ENCODE measurements at regions not wholly inside any gene's neighbourhood (a gene's known extent, or its start where the extent isn't known, plus 50 kb on each side); places are given as distances from the start of the nearest gene placed in this dataset.

DNA sequence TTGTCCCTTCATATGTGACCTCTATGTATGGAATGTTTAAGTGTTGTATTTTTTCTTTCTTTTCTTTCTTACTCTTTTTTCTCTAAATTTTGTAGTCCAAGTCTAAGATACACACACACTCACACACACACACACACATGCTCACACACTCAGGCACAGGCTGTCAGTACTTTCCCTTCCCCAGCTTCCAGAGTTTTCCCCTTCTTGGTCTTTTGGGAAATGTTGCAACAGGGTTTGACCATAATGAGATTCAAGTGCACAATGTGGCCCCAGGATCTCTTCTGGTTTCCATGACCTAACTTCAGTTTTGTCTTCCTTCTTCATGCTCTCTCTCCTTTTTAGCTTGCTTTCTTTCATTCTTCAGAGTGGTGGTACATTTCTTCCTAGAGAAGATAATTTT, 289.8 kb upstream of the FOXF1 start:
- Mint-ChIP-seq H3K27me3 (ENCODE audit: low read depth in 3 of 3) (peaks cover 5 to 17% (median 12%) of the 10 kb centered on the region in 3 donors), H3K9me3 (peaks cover 0 to 1% (median 0%) of the 10 kb centered on the region in 7 donors), H3K27ac (no peak overlapping the region), H3K4me1 (no peaks in the 10 kb centered on the region), H3K36me3 (no peaks in the 10 kb centered on the region), H3K4me3 (no peak overlapping the region)
- intact Hi-C loops (cut with micrococcal nuclease): no loop called here
- no peak overlapping the region for H3K9ac ChIP-seq (ENCODE audit: insufficient read depth, low read length, poor library complexity, severe bottlenecking)
- no peaks in the 10 kb centered on the region for H3K9me3 ChIP-seq (replicated peaks in 1 of 2; ENCODE audit: control insufficient read depth in 1 of 2, insufficient read depth in 1 of 2, low read length in 2 of 2)
- H3K4me1 ChIP-seq (ENCODE audit: control insufficient read depth in 1 of 2, insufficient read depth in 2 of 2, low read length in 2 of 2): no peaks in the 10 kb centered on the region
- H3K4me3 ChIP-seq (replicated peaks in 1 of 3; ENCODE audit: low read depth in 2 of 3, low read length in 3 of 3): no peak overlapping the region
- H3K27me3 ChIP-seq (ENCODE audit: control insufficient read depth in 2 of 2, insufficient read depth in 2 of 2, low read length in 2 of 2): peaks cover 0 to 8% of the 10 kb centered on the region in 2 donors
- H3K4me2 ChIP-seq (replicated peaks; ENCODE audit: extremely low read depth, low read length, poor library complexity, severe bottlenecking): no peak overlapping the region
- H2AFZ ChIP-seq (ENCODE audit: insufficient read depth, low read depth, low read length, poor library complexity, severe bottlenecking): no peak overlapping the region
- DNase-seq: no peak
- no peak for TF ChIP-seq CTCF (IDR thresholded peaks at IDR 0.05)
- H3K36me3 ChIP-seq (replicated peaks in 1 of 2; ENCODE audit: control insufficient read depth in 1 of 2, insufficient read depth in 2 of 2, low read length in 2 of 2): no peaks in the 10 kb centered on the region
- no peaks in the 10 kb centered on the region for H4K20me1 ChIP-seq (ENCODE audit: insufficient read depth, low read length)
- no peaks in the 10 kb centered on the region for H3K79me2 ChIP-seq (ENCODE audit: insufficient read depth, low read length)
- H3K27ac ChIP-seq (ENCODE audit: low read depth in 1 of 2, low read length in 2 of 2): no peak overlapping the region

- Histone ChIP-seq H3K9me3 (replicated peaks in 1 of 2; ENCODE audit: control insufficient read depth in 1 of 2, insufficient read depth in 1 of 2, low read length in 2 of 2) (no peaks in the 10 kb centered on the region), H2AFZ (ENCODE audit: insufficient read depth, low read depth, low read length, poor library complexity, severe bottlenecking) (no peak overlapping the region), H4K20me1 (ENCODE audit: insufficient read depth, low read length) (no peaks in the 10 kb centered on the region), H3K4me1 (ENCODE audit: control insufficient read depth in 1 of 2, insufficient read depth in 2 of 2, low read length in 2 of 2) (no peaks in the 10 kb centered on the region), H3K27ac (ENCODE audit: low read depth in 1 of 2, low read length in 2 of 2) (no peak overlapping the region), H3K79me2 (ENCODE audit: insufficient read depth, low read length) (no peaks in the 10 kb centered on the region), H3K9ac (ENCODE audit: insufficient read depth, low read length, poor library complexity, severe bottlenecking) (no peak overlapping the region), H3K4me3 (replicated peaks in 1 of 3; ENCODE audit: low read depth in 2 of 3, low read length in 3 of 3) (no peak overlapping the region), H3K27me3 (ENCODE audit: control insufficient read depth in 2 of 2, insufficient read depth in 2 of 2, low read length in 2 of 2) (peaks cover 0 to 8% of the 10 kb centered on the region in 2 donors), H3K4me2 (replicated peaks; ENCODE audit: extremely low read depth, low read length, poor library complexity, severe bottlenecking) (no peak overlapping the region), H3K36me3 (replicated peaks in 1 of 2; ENCODE audit: control insufficient read depth in 1 of 2, insufficient read depth in 2 of 2, low read length in 2 of 2) (no peaks in the 10 kb centered on the region)
- DNase-seq: no peak
- Mint-ChIP-seq H3K27me3 (ENCODE audit: low read depth in 3 of 3) (peaks cover 5 to 17% (median 12%) of the 10 kb centered on the region in 3 donors), H3K36me3 (no peaks in the 10 kb centered on the region), H3K27ac (no peak overlapping the region), H3K4me1 (no peaks in the 10 kb centered on the region), H3K4me3 (no peak overlapping the region), H3K9me3 (peaks cover 0 to 1% (median 0%) of the 10 kb centered on the region in 7 donors)
- no peak for TF ChIP-seq CTCF (IDR thresholded peaks at IDR 0.05)
- WGBS (ENCODE audit: insufficient coverage): 97% methylated on average over 5 of the region's 8 CpGs
- intact Hi-C loops (cut with micrococcal nuclease): no loop called here
Observed at GRCh38 chr16:86221085-86221484, 289.2 kb upstream of the FOXF1 start.
